SK-N-SH (cell line): ENCODE measurements at regions not wholly inside any gene's neighbourhood (a gene's known extent, or its start where the extent isn't known, plus 50 kb on each side); places are given as distances from the start of the nearest gene placed in this dataset.

Experiments
- CTCF ChIP-seq: fragments of 200-600 bp; sonication (generic); IDR thresholded peaks from 2 replicates; pipeline ENCODE4 v1.6.1; 2017; ENCODE audit warnings: antibody characterized with exemption, mild to moderate bottlenecking, moderate library complexity
- ELF1 ChIP-seq: IDR thresholded peaks from 2 replicates; pipeline ENCODE4 v1.4.0; 2012
- FOXM1 ChIP-seq: IDR thresholded peaks from 2 replicates; pipeline ENCODE4 v1.4.0; 2012; ENCODE audit warnings: low read depth, mild to moderate bottlenecking
- GABPA ChIP-seq: IDR thresholded peaks from 2 replicates; pipeline ENCODE4 v1.4.0; 2012; ENCODE audit warnings: low read depth, mild to moderate bottlenecking
- GATA2 ChIP-seq: sonication (generic); formaldehyde crosslinking; IDR thresholded peaks from 2 replicates; pipeline ENCODE4 v1.5.0; 2020; ENCODE audit warnings: mild to moderate bottlenecking, missing genetic modification reagents
- MXI1 ChIP-seq: IDR thresholded peaks from 2 replicates; pipeline ENCODE4 v1.6.1; 2012; ENCODE audit warnings: mild to moderate bottlenecking, low read depth, low read length, improper control_type of control experiment
- POLR2AphosphoS5 ChIP-seq: IDR thresholded peaks from 2 replicates; pipeline ENCODE4 v1.6.1; 2012; ENCODE audit warnings: low read depth, low read length
- REST ChIP-seq: IDR thresholded peaks from 2 replicates; pipeline ENCODE4 v1.6.1; 2012; ENCODE audit warnings: mild to moderate bottlenecking, low read depth, low read length, moderate library complexity
- SMC3 ChIP-seq: IDR thresholded peaks from 2 replicates; pipeline ENCODE4 v1.6.1; 2012; ENCODE audit warnings: low read depth, low read length, improper control_type of control experiment
- TAF1 ChIP-seq: IDR thresholded peaks from 2 replicates; pipeline ENCODE4 v1.6.1; 2012; ENCODE audit warnings: low read depth, mild to moderate bottlenecking, low read length, moderate library complexity, borderline replicate concordance
- YY1 ChIP-seq: IDR thresholded peaks from 2 replicates; pipeline ENCODE4 v1.4.0; 2012; ENCODE audit warnings: low read depth, mild to moderate bottlenecking
- ZBTB33 ChIP-seq: IDR thresholded peaks from 2 replicates; pipeline ENCODE4 v1.4.0; 2012; ENCODE audit warnings: low read depth, borderline replicate concordance
- TF ChIP-seq, protein P1 (sequence below): IDR thresholded peaks from 2 replicates; pipeline ENCODE4 v1.4.0; 2012; ENCODE audit warnings: low read depth

DNA sequence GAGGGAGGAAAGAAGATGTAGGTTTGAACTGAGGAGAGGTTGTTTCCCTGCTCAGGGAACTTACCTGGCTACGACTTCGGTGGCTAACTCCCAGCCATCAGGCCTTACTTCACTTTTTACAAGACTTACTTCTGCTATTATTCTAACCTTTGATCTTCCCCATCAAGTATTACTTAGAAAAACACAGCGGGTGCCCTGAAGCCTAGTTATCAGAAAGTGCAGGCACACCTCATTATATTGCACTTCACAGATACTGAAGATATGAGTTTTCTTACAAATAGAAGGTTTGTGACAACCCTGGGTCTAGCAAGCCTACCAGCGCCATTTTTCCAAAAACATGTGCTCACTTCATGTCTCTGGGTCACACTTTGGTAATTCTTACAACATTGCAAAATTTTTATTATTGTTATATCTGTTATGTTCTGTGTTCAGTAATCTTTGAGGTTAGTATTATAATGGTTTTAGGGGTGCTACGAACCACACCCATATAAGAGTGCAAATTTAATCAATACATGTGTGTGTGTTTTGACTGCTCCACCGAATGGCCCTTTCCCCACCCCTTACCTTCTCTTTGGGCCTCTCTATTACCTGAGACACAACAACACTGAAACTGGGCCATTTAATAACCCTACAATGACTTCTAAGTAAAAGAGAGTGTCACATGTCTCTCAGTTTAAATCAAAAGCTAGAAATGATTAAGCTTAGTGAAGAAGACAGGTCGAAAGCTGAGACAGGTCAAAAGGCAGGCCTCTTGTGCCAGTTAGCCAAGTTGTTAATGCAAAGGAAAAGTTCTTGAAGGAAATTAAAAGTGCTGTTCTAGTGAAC, 2102.7 kb upstream of the WWC1 start:
- no peak for TF ChIP-seq CTCF
- TF ChIP-seq, protein P1, sequence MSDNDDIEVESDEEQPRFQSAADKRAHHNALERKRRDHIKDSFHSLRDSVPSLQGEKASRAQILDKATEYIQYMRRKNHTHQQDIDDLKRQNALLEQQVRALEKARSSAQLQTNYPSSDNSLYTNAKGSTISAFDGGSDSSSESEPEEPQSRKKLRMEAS = no peak
- TF ChIP-seq YY1 = no peak
- TF ChIP-seq MXI1 = no peak
- TF ChIP-seq FOXM1 = no peak
- no peak for TF ChIP-seq TAF1
- TF ChIP-seq SMC3 = no peak
- no peak for TF ChIP-seq POLR2AphosphoS5
- TF ChIP-seq ZBTB33 = no peak
- TF ChIP-seq GATA2 (CRISPR knock-in tag) = no peak
- TF ChIP-seq REST = no peak
- TF ChIP-seq ELF1 = no peak
- TF ChIP-seq GABPA = no peak
